ENCODE measurements at regions not wholly inside any gene's neighbourhood (a gene's known extent, or its start where the extent isn't known, plus 50 kb on each side); places are given as distances from the start of the nearest gene placed in this dataset.

GRCh38 chr4:14835708-14836425, 166.4 kb upstream of the CPEB2 start:
- no peaks in the 10 kb centered on the region for H3K9me3 ChIP-seq (replicated peaks in 1 of 3)
- no peaks in the 10 kb centered on the region for H3K27me3 ChIP-seq
- WGBS, 4 donors, result 85 to 95% (median 90%) methylated on average over 3 of the region's 3 CpGs
- peak overlapping the region in 2 of 5 donors; percentile 36 to 47 for H3K27ac ChIP-seq
- intact Hi-C loops (cut with DNase I), result no loop called here
- TF ChIP-seq CTCF (IDR thresholded peaks at IDR 0.05) (no peak), POLR2A (IDR thresholded peaks at IDR 0.05) (no peak)
- H3K4me3 ChIP-seq, result no peak overlapping the region
- no peaks in the 10 kb centered on the region for H3K36me3 ChIP-seq (replicated peaks in 1 of 2)
- H3K4me1 ChIP-seq (replicated peaks in 1 of 2), result no peaks in the 10 kb centered on the region
- peak in 2 of 7 donors; percentile 24 to 37 for DNase-seq

GRCh38 chr4:14837860-14838259, 164.4 kb upstream of the CPEB2 start:
- no peaks in the 10 kb centered on the region for H3K36me3 ChIP-seq (replicated peaks in 1 of 2)
- no peaks in the 10 kb centered on the region for H3K9me3 ChIP-seq (replicated peaks in 1 of 3)
- H3K4me1 ChIP-seq (replicated peaks in 1 of 2), result no peaks in the 10 kb centered on the region
- intact Hi-C loops (cut with DNase I), result no loop called here
- no peak for DNase-seq
- H3K4me3 ChIP-seq, result no peak overlapping the region
- no peak overlapping the region for H3K27ac ChIP-seq
- 72 to 85% (median 77%) methylated on average over 4 of the region's 4 CpGs for WGBS, 4 donors
- no peaks in the 10 kb centered on the region for H3K27me3 ChIP-seq
- no peak for TF ChIP-seq POLR2A (IDR thresholded peaks at IDR 0.05)
- TF ChIP-seq CTCF (IDR thresholded peaks at IDR 0.05), result peak in 1 of 6 experiments; percentile 15

- Histone ChIP-seq H3K36me3 (replicated peaks in 1 of 2) (no peaks in the 10 kb centered on the region), H3K4me1 (replicated peaks in 1 of 2) (no peaks in the 10 kb centered on the region), H3K27ac (no peak overlapping the region), H3K4me3 (no peak overlapping the region), H3K27me3 (no peaks in the 10 kb centered on the region), H3K9me3 (replicated peaks in 1 of 3) (no peaks in the 10 kb centered on the region)
- DNase-seq, result no peak
- no peak for TF ChIP-seq POLR2A (IDR thresholded peaks at IDR 0.05)
- TF ChIP-seq CTCF (IDR thresholded peaks at IDR 0.05), result no peak
- intact Hi-C loops (cut with DNase I), result no loop called here
- 80 to 91% (median 83%) methylated on average over 6 of the region's 6 CpGs for WGBS, 4 donors
Measured at GRCh38 chr4:14841801-14842768, 160.2 kb upstream of the CPEB2 start.

GRCh38 chr4:14842964-14843630, 159.2 kb upstream of the CPEB2 start:
- no peak for DNase-seq
- 94 to 98% (median 97%) methylated on average over 2 of the region's 2 CpGs for WGBS, 4 donors
- Histone ChIP-seq H3K4me3 (no peak overlapping the region), H3K4me1 (replicated peaks in 1 of 2) (no peaks in the 10 kb centered on the region), H3K27me3 (no peaks in the 10 kb centered on the region), H3K36me3 (replicated peaks in 1 of 2) (no peaks in the 10 kb centered on the region), H3K27ac (no peak overlapping the region), H3K9me3 (replicated peaks in 1 of 3) (no peaks in the 10 kb centered on the region)
- intact Hi-C loops (cut with DNase I), result no loop called here
- TF ChIP-seq CTCF (IDR thresholded peaks at IDR 0.05) (no peak), POLR2A (IDR thresholded peaks at IDR 0.05) (no peak)

All from adrenal gland (tissue), 9 donors.